GM21576 (cell line): ENCODE measurements at regions not wholly inside any gene's neighbourhood (a gene's known extent, or its start where the extent isn't known, plus 50 kb on each side); places are given as distances from the start of the nearest gene placed in this dataset.

Source experiments
- ATAC-seq: cut with Tn5 transposase; IDR thresholded peaks from one replicate; pipeline ENCODE4 v1.9.1; 2021; ENCODE audit warnings: mild to moderate bottlenecking, moderate library complexity; ENCODE audit not compliant: unreplicated experiment

- ATAC-seq: no peak
Measured at GRCh38 chr5:104764197-104764596, 1201.6 kb upstream of the NUDT12 start.

DNA sequence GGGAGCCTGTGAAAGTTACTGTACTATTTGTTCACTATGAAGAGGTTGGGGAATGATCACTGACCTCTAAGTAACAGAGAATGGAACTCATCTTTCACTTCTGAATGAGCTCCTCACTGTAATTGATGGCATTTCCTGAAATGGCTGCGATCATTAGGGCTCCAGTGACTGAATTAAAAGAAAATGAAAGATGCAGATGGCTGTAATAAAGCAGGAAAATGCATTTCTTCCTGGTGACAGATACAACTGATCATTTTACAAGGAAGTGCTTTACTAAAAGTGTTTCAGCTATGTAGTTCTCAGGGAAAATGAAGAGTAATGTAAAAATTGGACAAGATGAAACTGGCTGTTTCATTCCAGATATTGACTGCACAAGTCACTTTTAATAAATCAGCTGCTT is 1200.6 kb upstream of the NUDT12 start:
- ATAC-seq: no peak

GRCh38 chr5:104757915-104758314 is 1195.3 kb upstream of the NUDT12 start:
- ATAC-seq: no peak

- no peak for ATAC-seq
Measured at GRCh38 chr5:104755806-104756205, 1193.2 kb upstream of the NUDT12 start.

DNA sequence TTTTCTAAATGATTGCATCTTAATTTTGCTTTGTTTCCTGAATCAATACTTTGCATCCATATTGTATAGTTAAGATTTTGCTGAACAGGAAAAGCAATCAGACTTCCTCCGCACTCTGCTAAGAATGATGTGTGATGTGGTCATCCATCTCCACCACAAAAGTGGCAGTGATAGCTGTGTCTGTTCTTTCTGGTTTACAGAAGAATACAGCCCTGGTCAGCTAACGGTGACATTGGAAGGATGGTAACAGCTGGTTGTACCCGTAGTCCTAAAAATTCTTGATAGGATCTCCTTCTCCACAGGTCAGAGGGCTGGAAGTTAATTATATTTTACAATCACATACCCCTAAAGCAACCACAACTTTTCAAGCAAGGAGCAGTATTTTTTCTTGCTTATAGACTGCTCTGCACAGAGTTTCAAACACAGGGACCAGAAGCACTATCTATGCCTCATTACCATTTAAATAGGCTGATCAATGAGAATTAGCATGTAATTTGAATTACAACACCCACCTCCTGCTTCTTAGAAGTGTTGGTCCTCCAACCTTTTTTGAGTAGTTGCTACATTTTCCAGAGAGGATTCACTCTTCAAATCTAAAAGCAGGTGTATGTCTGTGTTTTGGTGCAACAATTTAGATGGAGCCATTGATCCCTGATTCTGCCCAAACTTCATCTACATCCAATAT is 1191.9 kb upstream of the NUDT12 start:
- ATAC-seq: no peak

- no peak for ATAC-seq
Measured at GRCh38 chr5:104751969-104752368, 1189.4 kb upstream of the NUDT12 start.

GRCh38 chr5:104739905-104740304 is 1177.3 kb upstream of the NUDT12 start:
- ATAC-seq: no peak

DNA sequence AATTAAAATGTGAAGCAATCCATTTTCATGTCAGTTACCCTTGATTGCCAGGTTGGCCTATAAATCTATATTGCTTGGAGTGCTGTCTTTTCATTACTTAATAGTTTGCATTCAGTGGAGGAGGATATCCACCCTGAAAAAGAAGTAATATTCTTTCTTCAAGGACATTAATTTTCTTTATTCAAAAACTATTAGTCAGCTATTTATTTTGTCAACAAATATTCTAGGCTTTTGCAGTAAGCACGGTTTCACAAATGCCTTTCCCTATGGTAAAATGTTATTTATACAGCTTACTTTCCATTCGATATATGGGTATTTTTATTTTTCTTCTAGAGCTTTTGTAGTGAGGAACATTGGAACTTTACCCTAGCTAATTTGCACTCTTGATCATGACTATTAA is 1176.9 kb upstream of the NUDT12 start:
- ATAC-seq: no peak

DNA sequence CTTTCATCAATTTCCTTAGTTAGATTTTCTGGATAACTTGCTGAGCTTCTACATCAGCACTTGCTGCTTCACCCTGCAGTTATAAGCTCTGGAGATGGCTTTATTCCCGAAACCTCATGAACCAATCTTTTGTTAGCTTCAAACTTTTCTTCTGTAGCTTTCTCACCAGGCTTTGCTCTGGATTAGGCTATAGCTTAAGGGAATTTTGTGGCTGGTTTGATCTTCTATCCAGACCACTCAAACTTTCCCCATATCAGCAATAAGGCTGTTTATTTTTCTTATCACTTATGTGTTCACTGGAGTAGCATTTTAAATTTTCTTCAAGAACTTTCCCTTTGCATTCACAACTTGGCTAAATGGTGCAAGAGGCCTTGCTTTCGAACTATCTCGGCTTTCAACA is 1173.5 kb upstream of the NUDT12 start:
- no peak for ATAC-seq

- no peak for ATAC-seq
Measured at GRCh38 chr5:104734046-104734445, 1171.5 kb upstream of the NUDT12 start.

GRCh38 chr5:104733063-104733669 is 1170.6 kb upstream of the NUDT12 start:
- no peak for ATAC-seq

DNA sequence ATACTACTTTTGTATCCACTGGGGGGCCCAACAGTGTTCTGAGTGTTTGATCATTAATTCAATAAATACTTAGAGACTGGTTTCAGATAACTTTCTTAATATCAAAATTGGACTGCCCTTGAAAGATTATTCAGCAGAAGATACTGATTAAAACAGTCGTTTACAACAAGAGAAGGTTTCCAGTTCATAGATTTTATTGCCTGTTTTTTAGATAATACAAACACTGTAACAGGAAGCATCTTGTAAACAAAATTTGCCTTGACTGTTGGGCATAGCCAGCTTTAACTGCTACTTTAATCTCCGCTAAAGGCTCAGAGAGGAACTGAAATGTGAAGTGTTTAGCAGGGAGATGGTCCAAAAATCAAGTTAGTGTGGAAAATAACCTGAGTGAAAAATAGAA is 1168.7 kb upstream of the NUDT12 start:
- no peak for ATAC-seq

DNA sequence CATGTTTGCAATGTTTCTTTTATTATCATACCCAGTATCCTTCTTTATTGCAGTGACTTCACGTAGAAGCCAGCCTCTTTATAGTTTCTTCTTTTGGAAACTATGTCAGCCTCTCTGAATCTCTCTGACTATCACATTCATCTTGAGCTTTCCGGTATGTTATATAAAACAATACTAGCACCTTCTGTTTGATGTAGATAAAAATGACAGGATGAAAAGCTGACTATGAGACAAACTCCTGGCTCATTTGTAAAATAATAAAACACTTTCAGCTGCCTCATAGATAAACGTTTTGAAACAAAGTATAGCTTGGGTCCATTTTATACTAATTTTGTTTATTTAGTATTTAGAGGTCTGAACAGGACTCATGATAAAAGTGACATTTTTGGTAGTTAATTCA is 1145.4 kb upstream of the NUDT12 start:
- ATAC-seq: no peak

- ATAC-seq: no peak
Measured at GRCh38 chr5:104706600-104706999, 1144.0 kb upstream of the NUDT12 start.

DNA sequence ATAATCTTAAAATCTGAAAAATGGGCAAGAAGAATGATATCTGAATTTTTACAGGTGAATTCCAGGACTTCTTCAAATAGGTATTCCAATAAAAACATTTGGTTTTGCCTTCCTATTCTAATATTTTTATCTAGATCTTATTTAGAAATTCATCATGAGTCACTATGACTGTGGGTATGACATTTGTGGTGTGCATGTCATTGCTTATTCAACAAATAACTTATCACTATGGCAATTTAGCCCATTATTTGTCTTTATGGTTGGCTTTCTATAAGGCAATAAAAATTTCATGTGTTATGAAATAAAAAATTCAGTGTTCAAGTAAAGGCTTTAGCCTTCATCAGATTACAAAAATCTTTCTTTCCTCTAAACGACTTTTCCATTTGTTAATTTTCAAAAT is 1139.6 kb upstream of the NUDT12 start:
- no peak for ATAC-seq

DNA sequence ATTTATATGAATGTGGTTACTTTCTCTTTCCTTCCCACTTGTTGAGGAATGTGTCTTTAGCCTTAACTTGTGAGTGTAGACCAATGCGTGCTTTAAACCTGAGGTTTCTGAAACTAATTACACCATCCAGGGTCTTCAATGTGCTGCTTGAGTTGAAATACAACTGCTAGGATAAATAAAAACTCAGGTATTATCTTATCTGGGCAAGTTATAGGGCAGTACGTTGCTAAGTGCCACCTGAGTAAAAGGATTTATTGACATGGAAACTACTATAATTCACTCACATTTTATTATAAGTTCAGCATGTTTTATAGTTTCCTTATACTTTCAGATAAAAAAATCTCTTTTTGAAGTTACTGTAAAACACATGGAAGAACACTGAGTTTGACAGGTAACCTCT is 1136.8 kb upstream of the NUDT12 start:
- ATAC-seq: no peak

DNA sequence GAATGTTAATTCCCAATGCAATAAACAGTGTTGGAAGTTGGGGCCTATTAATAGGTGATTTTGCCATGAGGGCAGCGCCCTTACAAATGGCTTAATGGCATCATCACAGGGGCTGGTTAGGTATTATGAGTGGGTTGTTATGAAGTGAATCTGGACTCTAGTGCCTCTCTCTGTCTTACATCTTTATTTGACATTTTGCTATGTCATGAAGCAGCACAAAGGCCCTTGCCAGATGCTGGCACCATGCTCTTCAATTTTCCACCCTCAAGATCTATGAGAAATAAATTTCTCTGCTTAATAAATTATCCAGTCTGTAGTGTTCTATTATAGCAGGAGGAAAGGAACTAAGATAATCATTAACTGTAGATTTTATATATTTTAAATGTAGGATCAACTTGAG is 1098.7 kb upstream of the NUDT12 start:
- ATAC-seq: no peak

GRCh38 chr5:104659497-104659896 is 1096.9 kb upstream of the NUDT12 start:
- no peak for ATAC-seq

DNA sequence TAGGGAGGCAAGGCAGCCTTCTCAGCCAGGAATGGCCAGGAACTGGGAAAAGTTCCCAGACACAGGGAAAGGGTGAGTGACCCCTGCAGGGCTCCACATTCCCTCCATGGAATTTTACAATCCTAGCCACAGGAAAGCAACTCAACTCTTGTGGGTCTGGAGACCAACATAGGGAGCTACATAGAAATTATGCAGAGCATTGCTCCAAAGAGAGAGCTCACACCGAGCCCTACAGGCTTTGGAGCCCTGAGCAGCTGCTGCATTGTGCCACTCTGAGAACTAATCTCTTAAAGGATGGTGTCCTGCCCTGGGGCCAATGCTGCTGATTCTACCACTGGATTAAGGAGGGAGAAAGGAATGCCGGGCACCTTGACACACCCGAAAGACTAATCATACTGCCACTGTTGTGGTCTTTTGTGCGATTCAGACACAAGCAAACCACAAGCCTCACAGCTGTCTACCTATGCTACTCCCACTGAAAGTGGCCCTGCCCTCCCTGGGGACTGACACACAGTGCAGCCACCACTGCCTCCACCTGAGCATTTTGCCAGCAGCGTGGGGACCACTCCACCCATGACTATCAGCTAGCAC is 1089.8 kb upstream of the NUDT12 start:
- ATAC-seq: no peak

GRCh38 chr5:104650313-104651055 is 1087.9 kb upstream of the NUDT12 start:
- no peak for ATAC-seq

GRCh38 chr5:104646416-104646815 is 1083.8 kb upstream of the NUDT12 start:
- ATAC-seq: no peak

DNA sequence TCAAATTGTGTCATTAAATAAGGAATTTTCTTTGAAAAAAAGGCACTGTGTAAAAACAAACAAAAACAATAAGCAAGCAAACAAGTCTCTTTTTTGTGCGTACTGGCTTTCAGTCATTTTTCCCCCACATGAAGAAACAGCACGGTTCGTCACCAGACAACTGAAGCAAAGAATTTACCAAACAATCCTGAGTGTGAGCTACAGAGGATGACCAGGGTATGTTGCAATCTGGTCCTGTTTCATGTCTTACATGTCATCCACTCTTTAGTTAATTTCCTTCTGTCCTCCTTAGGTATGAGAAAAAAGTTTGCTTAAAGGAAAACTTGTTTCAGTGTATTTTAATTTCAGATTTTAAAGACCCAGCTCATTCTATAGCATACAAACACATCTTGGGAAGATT is 1080.7 kb upstream of the NUDT12 start:
- ATAC-seq: no peak
